Peyer's patch (tissue), 4 donors: ENCODE measurements at regions not wholly inside any gene's neighbourhood (a gene's known extent, or its start where the extent isn't known, plus 50 kb on each side); places are given as distances from the start of the nearest gene placed in this dataset.

Source experiments
- CTCF ChIP-seq, 6 experiments: fragments of 450-650 bp in 4 of 6; fragments of 200-600 bp in 2 of 6; sonication (generic) in 1 of 6; IDR thresholded peaks; one replicate each; pipeline ENCODE4 v1.5.1; 2017 to 2019; ENCODE audit warnings: antibody characterized with exemption in 6 of 6, mild to moderate bottlenecking in 3 of 6, moderate library complexity in 1 of 6
- POLR2A ChIP-seq, 2 donors: fragments of 450-650 bp; IDR thresholded peaks; one replicate each; pipeline ENCODE4 v1.5.1; 2017; ENCODE audit warnings: antibody characterized with exemption in 2 of 2, mild to moderate bottlenecking in 2 of 2, moderate library complexity in 2 of 2

- TF ChIP-seq CTCF (IDR thresholded peaks at IDR 0.05) (no peak), POLR2A (IDR thresholded peaks at IDR 0.05) (no peak)
Measured at GRCh38 chr6:3529721-3530120, 72.9 kb upstream of the SLC22A23 start.
